ENCODE measurements at regions not wholly inside any gene's neighbourhood (a gene's known extent, or its start where the extent isn't known, plus 50 kb on each side); places are given as distances from the start of the nearest gene placed in this dataset.
A peak's percentile ranks its signal among the peaks of the same experiment; 100 is the strongest.

- TF ChIP-seq NRF1 (IDR thresholded peaks at IDR 0.05; ENCODE audit: low read depth, low read length) (no peak), CHD2 (IDR thresholded peaks at IDR 0.05; ENCODE audit: low read length, partially characterized antibody) (no peak), RXRA (IDR thresholded peaks at IDR 0.05; ENCODE audit: borderline replicate concordance, low read depth) (no peak), ELF1 (IDR thresholded peaks at IDR 0.05) (no peak), RFX5 (IDR thresholded peaks at IDR 0.05; ENCODE audit: low read length) (no peak), GABPA (IDR thresholded peaks at IDR 0.05; ENCODE audit: low read depth) (no peak)
- TF ChIP-seq, protein P1, sequence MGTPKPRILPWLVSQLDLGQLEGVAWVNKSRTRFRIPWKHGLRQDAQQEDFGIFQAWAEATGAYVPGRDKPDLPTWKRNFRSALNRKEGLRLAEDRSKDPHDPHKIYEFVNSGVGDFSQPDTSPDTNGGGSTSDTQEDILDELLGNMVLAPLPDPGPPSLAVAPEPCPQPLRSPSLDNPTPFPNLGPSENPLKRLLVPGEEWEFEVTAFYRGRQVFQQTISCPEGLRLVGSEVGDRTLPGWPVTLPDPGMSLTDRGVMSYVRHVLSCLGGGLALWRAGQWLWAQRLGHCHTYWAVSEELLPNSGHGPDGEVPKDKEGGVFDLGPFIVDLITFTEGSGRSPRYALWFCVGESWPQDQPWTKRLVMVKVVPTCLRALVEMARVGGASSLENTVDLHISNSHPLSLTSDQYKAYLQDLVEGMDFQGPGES (IDR thresholded peaks at IDR 0.05; ENCODE audit: low read depth, low read length): no peak
- TF ChIP-seq, protein P2, sequence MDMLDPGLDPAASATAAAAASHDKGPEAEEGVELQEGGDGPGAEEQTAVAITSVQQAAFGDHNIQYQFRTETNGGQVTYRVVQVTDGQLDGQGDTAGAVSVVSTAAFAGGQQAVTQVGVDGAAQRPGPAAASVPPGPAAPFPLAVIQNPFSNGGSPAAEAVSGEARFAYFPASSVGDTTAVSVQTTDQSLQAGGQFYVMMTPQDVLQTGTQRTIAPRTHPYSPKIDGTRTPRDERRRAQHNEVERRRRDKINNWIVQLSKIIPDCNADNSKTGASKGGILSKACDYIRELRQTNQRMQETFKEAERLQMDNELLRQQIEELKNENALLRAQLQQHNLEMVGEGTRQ (IDR thresholded peaks at IDR 0.05; ENCODE audit: borderline replicate concordance, low read depth, low read length): no peak
Observed at GRCh38 chr16:48887646-48888210, 277.7 kb upstream of the N4BP1 start (continued).

- TF ChIP-seq SMC3 (IDR thresholded peaks at IDR 0.05; ENCODE audit: low read depth, low read length) (no peak), RCOR1 (IDR thresholded peaks at IDR 0.05; ENCODE audit: low read length) (no peak), GABPA (IDR thresholded peaks at IDR 0.05; ENCODE audit: low read depth) (no peak), RFX5 (IDR thresholded peaks at IDR 0.05; ENCODE audit: low read length) (no peak), RXRA (IDR thresholded peaks at IDR 0.05; ENCODE audit: borderline replicate concordance, low read depth) (no peak), TAF1 (IDR thresholded peaks at IDR 0.05; ENCODE audit: borderline replicate concordance, low read depth, low read length) (no peak), EZH2phosphoT487 (IDR thresholded peaks at IDR 0.05; ENCODE audit: borderline replicate concordance, low read depth) (no peak), ELF1 (IDR thresholded peaks at IDR 0.05) (no peak), FOXJ3 (CRISPR knock-in tag; IDR thresholded peaks at IDR 0.05) (no peak), TCF12 (IDR thresholded peaks at IDR 0.05) (no peak), PBX3 (IDR thresholded peaks at IDR 0.05) (no peak), FOXM1 (IDR thresholded peaks at IDR 0.05; ENCODE audit: low read depth) (no peak), GATA2 (CRISPR knock-in tag; IDR thresholded peaks at IDR 0.05) (no peak)
- TF ChIP-seq, protein P2 (IDR thresholded peaks at IDR 0.05; ENCODE audit: borderline replicate concordance, low read depth, low read length): no peak
- TF ChIP-seq, protein P3, sequence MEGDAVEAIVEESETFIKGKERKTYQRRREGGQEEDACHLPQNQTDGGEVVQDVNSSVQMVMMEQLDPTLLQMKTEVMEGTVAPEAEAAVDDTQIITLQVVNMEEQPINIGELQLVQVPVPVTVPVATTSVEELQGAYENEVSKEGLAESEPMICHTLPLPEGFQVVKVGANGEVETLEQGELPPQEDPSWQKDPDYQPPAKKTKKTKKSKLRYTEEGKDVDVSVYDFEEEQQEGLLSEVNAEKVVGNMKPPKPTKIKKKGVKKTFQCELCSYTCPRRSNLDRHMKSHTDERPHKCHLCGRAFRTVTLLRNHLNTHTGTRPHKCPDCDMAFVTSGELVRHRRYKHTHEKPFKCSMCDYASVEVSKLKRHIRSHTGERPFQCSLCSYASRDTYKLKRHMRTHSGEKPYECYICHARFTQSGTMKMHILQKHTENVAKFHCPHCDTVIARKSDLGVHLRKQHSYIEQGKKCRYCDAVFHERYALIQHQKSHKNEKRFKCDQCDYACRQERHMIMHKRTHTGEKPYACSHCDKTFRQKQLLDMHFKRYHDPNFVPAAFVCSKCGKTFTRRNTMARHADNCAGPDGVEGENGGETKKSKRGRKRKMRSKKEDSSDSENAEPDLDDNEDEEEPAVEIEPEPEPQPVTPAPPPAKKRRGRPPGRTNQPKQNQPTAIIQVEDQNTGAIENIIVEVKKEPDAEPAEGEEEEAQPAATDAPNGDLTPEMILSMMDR (IDR thresholded peaks at IDR 0.05): no peak
- TF ChIP-seq, protein P4, sequence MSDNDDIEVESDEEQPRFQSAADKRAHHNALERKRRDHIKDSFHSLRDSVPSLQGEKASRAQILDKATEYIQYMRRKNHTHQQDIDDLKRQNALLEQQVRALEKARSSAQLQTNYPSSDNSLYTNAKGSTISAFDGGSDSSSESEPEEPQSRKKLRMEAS (IDR thresholded peaks at IDR 0.05; ENCODE audit: low read depth): no peak
- TF ChIP-seq, protein P5, sequence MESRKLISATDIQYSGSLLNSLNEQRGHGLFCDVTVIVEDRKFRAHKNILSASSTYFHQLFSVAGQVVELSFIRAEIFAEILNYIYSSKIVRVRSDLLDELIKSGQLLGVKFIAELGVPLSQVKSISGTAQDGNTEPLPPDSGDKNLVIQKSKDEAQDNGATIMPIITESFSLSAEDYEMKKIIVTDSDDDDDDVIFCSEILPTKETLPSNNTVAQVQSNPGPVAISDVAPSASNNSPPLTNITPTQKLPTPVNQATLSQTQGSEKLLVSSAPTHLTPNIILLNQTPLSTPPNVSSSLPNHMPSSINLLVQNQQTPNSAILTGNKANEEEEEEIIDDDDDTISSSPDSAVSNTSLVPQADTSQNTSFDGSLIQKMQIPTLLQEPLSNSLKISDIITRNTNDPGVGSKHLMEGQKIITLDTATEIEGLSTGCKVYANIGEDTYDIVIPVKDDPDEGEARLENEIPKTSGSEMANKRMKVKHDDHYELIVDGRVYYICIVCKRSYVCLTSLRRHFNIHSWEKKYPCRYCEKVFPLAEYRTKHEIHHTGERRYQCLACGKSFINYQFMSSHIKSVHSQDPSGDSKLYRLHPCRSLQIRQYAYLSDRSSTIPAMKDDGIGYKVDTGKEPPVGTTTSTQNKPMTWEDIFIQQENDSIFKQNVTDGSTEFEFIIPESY (IDR thresholded peaks at IDR 0.05; ENCODE audit: borderline replicate concordance, low read depth): no peak
- WGBS (ENCODE audit: low lambda C conversion rate): 16% methylated on average over 9 of the region's 9 CpGs
Observed at GRCh38 chr16:48885471-48885870, 275.5 kb upstream of the N4BP1 start.

More at GRCh38 chr16:48885471-48885870, 275.5 kb upstream of the N4BP1 start:
- POLR2A ChIA-PET: no interaction called here
- Histone ChIP-seq H3K9me3 (no peaks in the 10 kb centered on the region), H3K27me3 (ENCODE audit: insufficient read depth) (no peaks in the 10 kb centered on the region), H4K20me1 (ENCODE audit: insufficient read depth) (no peaks in the 10 kb centered on the region), H3K4me2 (no peak overlapping the region), H2AFZ (ENCODE audit: low read depth) (no peak overlapping the region), H3K27ac (ENCODE audit: low read depth in 2 of 2, low read length in 1 of 2) (no peak overlapping the region), H3K4me1 (ENCODE audit: control insufficient read depth in 1 of 2, insufficient read depth in 2 of 2, low read depth in 1 of 2, low read length in 1 of 2) (no peaks in the 10 kb centered on the region), H3K9ac (no peak overlapping the region), H3K4me3 (ENCODE audit: low read depth in 2 of 2, low read length in 1 of 2) (no peak overlapping the region), H3F3A (replicated peaks; ENCODE audit: insufficient read depth) (no peaks in the 10 kb centered on the region), H3K36me3 (replicated peaks in 1 of 2; ENCODE audit: control insufficient read depth in 1 of 2, insufficient read depth in 2 of 2, low read length in 1 of 2) (no peaks in the 10 kb centered on the region), H3K79me2 (ENCODE audit: insufficient read depth) (no peaks in the 10 kb centered on the region), H3K9me2 (no peaks in the 10 kb centered on the region)
- CTCF ChIA-PET: interaction anchor here (0.7 kb wide), 1 partner anchor 11 kb away, joined by 3 read pairs; no protein-coding TSS in a partner anchor
- peak; percentile 9 for DNase-seq
